Psoas muscle (tissue), 7 donors: ENCODE measurements at regions not wholly inside any gene's neighbourhood (a gene's known extent, or its start where the extent isn't known, plus 50 kb on each side); places are given as distances from the start of the nearest gene placed in this dataset.

ENCODE experiments used
- ATAC-seq, 4 donors: fragments of 200-7000 bp; cut with Tn5 transposase; one replicate each; pipeline ENCODE4 v1.9.1; 2020; ENCODE audit warnings: moderate library complexity in 3 of 4, mild to moderate bottlenecking in 2 of 4
- DNase-seq, 2 donors: peaks; one replicate each; pipeline ENCODE4 v3.0.0-alpha.2; 2020
- H3K27ac ChIP-seq: fragments of 200-600 bp; one replicate; pipeline ENCODE4 v1.8.0; 2022
- H3K27me3 ChIP-seq, 3 donors: fragments of 200-600 bp in 1 of 3; one replicate each; pipeline versions ENCODE4 v1.6.1 to v1.8.0; 2013 to 2022; ENCODE audit warnings: low read length in 2 of 3, mild to moderate bottlenecking in 2 of 3, moderate library complexity in 1 of 3; ENCODE audit not compliant: insufficient read depth in 3 of 3
- H3K36me3 ChIP-seq, 2 donors: fragments of 200-600 bp in 1 of 2; one replicate each; pipeline versions ENCODE4 v1.6.1 to v1.8.0; 2013 to 2022; ENCODE audit warnings: low read depth in 1 of 2, mild to moderate bottlenecking in 1 of 2, moderate library complexity in 1 of 2; ENCODE audit not compliant: insufficient read depth in 1 of 2
- H3K4me1 ChIP-seq: fragments of 200-600 bp; one replicate; pipeline ENCODE4 v1.8.0; 2022
- H3K4me3 ChIP-seq: fragments of 200-600 bp; one replicate; pipeline ENCODE4 v1.8.0; 2022; ENCODE audit warnings: mild to moderate bottlenecking
- H3K9me3 ChIP-seq: fragments of 200-600 bp; one replicate; pipeline ENCODE4 v1.8.0; 2022
- CTCF ChIP-seq: fragments of 200-600 bp; IDR thresholded peaks from one replicate; pipeline ENCODE4 v1.8.0; 2022; ENCODE audit warnings: antibody characterized with exemption
- WGBS, 3 donors: extraction: QIAGEN DNeasy Blood & Tissue Kit; methylation state at CpG; one replicate each; pipeline versions ENCODE4 v1.1.6 to v1.1.7; 2013; 5-methylcytosine and 5-hydroxymethylcytosine counted together
- intact Hi-C, 2 donors: fragments of 100-400 bp; cut with DNase I; formaldehyde crosslinking; loops; one replicate each; pipeline versions ENCODE4 v1.11.0 to v1.14.2; 2022
- donor health status: healthy with polysubstance abuse.
- donor health status: DM: no; HTN: no; CAD: no; lungs with moderate emphysema.
- donor health status: Bipolar disorder and iron deficiency.
- donor health status: healthy.
- donor health status: DM: yes; HTN: yes; CAD: no.
- donor health status: DM: no; HTN: no; CAD: no.
- donor health status: DM: yes; HTN: yes; CAD: no.

- Histone ChIP-seq H3K4me3 (no peak overlapping the region), H3K27me3 (no peaks in the 10 kb centered on the region), H3K36me3 (no peaks in the 10 kb centered on the region), H3K9me3 (no peaks in the 10 kb centered on the region), H3K4me1 (no peaks in the 10 kb centered on the region), H3K27ac (no peak overlapping the region)
- no peak for TF ChIP-seq CTCF
- intact Hi-C loops, result no loop called here
- ATAC-seq (no peak), DNase-seq (no peak)
- WGBS, 3 donors, result 97 to 100% (median 100%) methylated on average over 1 of the region's 1 CpG
Measured at GRCh38 chr4:137452799-137453198, 79.5 kb downstream of the PCDH18 start.

GRCh38 chr4:137451172-137451825 is 81.0 kb downstream of the PCDH18 start:
- intact Hi-C loops, result no loop called here
- Histone ChIP-seq H3K27ac (no peak overlapping the region), H3K9me3 (no peaks in the 10 kb centered on the region), H3K36me3 (no peaks in the 10 kb centered on the region), H3K4me1 (no peaks in the 10 kb centered on the region), H3K27me3 (no peaks in the 10 kb centered on the region), H3K4me3 (no peak overlapping the region)
- WGBS, 3 donors, result 41 to 55% (median 46%) methylated on average over 3 of the region's 3 CpGs
- ATAC-seq, result no peak
- TF ChIP-seq CTCF, result no peak
- no peak for DNase-seq

GRCh38 chr4:137448402-137448801 is 83.9 kb downstream of the PCDH18 start:
- no peak for DNase-seq
- H3K36me3 ChIP-seq, result no peaks in the 10 kb centered on the region
- ATAC-seq, result no peak
- no peak for TF ChIP-seq CTCF
- H3K27me3 ChIP-seq, result no peaks in the 10 kb centered on the region
- 92 to 98% (median 98%) methylated on average over 1 of the region's 1 CpG for WGBS, 3 donors
- H3K9me3 ChIP-seq, result no peaks in the 10 kb centered on the region
- H3K4me1 ChIP-seq, result no peaks in the 10 kb centered on the region
- H3K27ac ChIP-seq, result no peak overlapping the region
- intact Hi-C loops, result no loop called here
- no peak overlapping the region for H3K4me3 ChIP-seq

GRCh38 chr4:137446071-137446470 is 86.2 kb downstream of the PCDH18 start:
- Histone ChIP-seq H3K4me1 (no peaks in the 10 kb centered on the region), H3K27me3 (no peaks in the 10 kb centered on the region), H3K4me3 (no peak overlapping the region), H3K36me3 (no peaks in the 10 kb centered on the region), H3K9me3 (no peaks in the 10 kb centered on the region), H3K27ac (no peak overlapping the region)
- ATAC-seq, result no peak
- intact Hi-C loops, result no loop called here
- 33 to 59% (median 57%) methylated on average over 2 of the region's 2 CpGs for WGBS, 3 donors
- no peak for TF ChIP-seq CTCF
- no peak for DNase-seq
